ENCODE measurements at regions not wholly inside any gene's neighbourhood (a gene's known extent, or its start where the extent isn't known, plus 50 kb on each side); places are given as distances from the start of the nearest gene placed in this dataset.
"Not testable (repeated sequence)": the region's sequence is repeated elsewhere in the genome, so short reads cannot be mapped to it uniquely, and the experiment has no call there.

DNA sequence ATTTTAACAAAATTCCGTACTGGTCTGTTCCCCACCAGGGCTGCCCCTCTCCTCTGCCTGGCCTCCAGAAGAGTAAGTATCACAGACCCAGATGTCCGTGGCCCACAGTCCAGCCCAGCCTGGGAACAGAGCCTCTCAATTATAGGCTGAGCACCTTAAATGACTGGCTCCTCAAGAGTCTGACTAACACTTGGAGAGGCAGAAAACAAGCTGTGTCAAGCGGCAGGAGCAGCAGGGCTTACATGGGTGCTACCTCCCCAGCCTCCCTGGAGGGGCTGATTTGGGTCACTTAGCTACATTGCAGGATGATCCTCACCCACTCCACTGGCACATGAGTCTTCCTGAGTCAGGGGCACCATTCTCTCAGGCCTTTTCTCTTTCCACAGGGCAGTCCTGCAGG lies 209.7 kb downstream of the COPRS start:
- intact Hi-C loops (cut with DNase I), result no loop called here
- Histone ChIP-seq H3K4me3 (no peak overlapping the region), H3K9me3 (peaks cover 0 to 12% of the 10 kb centered on the region in 2 donors), H3K27me3 (no peaks in the 10 kb centered on the region), H3K27ac (no peak overlapping the region), H3K4me1 (no peaks in the 10 kb centered on the region), H3K36me3 (no peaks in the 10 kb centered on the region)
- TF ChIP-seq, protein P1, sequence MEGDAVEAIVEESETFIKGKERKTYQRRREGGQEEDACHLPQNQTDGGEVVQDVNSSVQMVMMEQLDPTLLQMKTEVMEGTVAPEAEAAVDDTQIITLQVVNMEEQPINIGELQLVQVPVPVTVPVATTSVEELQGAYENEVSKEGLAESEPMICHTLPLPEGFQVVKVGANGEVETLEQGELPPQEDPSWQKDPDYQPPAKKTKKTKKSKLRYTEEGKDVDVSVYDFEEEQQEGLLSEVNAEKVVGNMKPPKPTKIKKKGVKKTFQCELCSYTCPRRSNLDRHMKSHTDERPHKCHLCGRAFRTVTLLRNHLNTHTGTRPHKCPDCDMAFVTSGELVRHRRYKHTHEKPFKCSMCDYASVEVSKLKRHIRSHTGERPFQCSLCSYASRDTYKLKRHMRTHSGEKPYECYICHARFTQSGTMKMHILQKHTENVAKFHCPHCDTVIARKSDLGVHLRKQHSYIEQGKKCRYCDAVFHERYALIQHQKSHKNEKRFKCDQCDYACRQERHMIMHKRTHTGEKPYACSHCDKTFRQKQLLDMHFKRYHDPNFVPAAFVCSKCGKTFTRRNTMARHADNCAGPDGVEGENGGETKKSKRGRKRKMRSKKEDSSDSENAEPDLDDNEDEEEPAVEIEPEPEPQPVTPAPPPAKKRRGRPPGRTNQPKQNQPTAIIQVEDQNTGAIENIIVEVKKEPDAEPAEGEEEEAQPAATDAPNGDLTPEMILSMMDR (IDR thresholded peaks at IDR 0.05), result no peak
- DNase-seq (ENCODE audit: low spot score in 2 of 2), result no peak

DNA sequence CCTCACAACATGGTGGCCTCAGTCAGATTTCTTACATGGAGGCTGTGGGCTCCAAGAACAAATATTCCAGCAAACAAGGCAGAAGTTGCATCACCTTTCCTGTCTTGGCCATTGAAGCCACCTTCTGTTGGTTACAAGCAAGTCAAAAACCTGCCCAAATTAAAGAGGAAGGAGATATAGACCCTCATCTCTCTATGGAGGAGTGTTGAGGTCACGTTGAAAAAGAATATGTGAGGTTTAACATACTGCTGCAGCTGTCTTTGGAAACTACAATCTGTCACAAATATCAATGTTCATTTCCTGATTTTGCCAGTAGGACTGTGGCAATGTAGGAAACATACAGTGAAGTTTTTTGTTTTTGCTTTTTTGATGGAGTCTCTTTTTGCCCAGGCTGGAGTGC lies 211.4 kb downstream of the COPRS start:
- no peak for DNase-seq (ENCODE audit: low spot score in 2 of 2)
- Histone ChIP-seq H3K27me3 (no peaks in the 10 kb centered on the region), H3K27ac (no peak overlapping the region), H3K4me3 (no peak overlapping the region), H3K9me3 (peaks cover 0 to 12% of the 10 kb centered on the region in 2 donors), H3K36me3 (no peaks in the 10 kb centered on the region), H3K4me1 (no peaks in the 10 kb centered on the region)
- TF ChIP-seq, protein P1 (IDR thresholded peaks at IDR 0.05), result no peak
- intact Hi-C loops (cut with DNase I), result no loop called here

DNA sequence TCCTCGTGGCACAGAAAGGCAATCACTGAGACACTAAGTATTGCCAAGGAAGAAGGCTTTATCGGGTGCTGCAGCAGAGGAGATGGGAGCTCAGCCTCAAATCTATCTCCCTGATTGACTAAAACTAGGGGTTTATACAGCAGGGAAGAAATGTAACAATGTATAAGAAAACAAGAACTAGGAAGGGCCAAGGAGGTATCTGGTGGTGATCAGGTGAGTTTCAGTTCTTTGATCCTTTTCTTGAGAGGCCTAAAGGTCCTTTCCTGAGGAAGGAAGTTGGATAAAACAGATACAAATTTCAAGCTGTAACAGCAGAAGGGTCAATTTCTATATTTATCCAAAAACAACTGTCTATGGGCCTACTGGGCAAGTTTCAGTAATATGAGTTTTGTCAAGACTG lies 212.4 kb downstream of the COPRS start:
- intact Hi-C loops (cut with DNase I), result no loop called here
- Histone ChIP-seq H3K27ac (no peak overlapping the region), H3K27me3 (no peaks in the 10 kb centered on the region), H3K4me3 (no peak overlapping the region), H3K36me3 (no peaks in the 10 kb centered on the region), H3K4me1 (no peaks in the 10 kb centered on the region), H3K9me3 (peaks cover 0 to 12% of the 10 kb centered on the region in 2 donors)
- TF ChIP-seq, protein P1 (IDR thresholded peaks at IDR 0.05), result no peak
- DNase-seq (ENCODE audit: low spot score in 2 of 2), result no peak

DNA sequence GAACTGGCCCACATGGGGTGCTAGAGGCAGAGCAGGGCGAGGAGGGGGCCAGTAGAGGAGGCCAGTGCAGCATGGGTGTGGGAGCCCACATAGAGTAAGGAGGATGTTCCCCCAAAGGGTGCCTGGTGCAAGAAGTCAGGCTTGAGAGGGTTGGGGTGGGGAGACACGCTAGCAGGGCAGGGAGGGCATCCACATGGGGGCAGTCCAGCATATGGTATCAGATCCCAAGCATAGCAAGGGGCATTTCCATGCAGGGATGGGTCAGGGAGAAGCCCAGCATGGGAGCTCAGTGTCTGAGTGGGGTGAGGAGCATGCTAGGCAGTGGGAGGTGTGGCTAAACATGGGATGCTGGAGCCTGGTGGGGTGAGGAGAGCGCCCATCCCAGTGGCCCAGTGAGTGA lies 213.7 kb downstream of the COPRS start:
- Histone ChIP-seq H3K27me3 (no peaks in the 10 kb centered on the region), H3K4me3 (no peak overlapping the region), H3K36me3 (no peaks in the 10 kb centered on the region), H3K9me3 (peaks cover 0 to 12% of the 10 kb centered on the region in 2 donors), H3K4me1 (no peaks in the 10 kb centered on the region), H3K27ac (no peak overlapping the region)
- TF ChIP-seq, protein P1 (IDR thresholded peaks at IDR 0.05), result no peak
- intact Hi-C loops (cut with DNase I), result no loop called here
- no peak for DNase-seq (ENCODE audit: low spot score in 2 of 2)

DNA sequence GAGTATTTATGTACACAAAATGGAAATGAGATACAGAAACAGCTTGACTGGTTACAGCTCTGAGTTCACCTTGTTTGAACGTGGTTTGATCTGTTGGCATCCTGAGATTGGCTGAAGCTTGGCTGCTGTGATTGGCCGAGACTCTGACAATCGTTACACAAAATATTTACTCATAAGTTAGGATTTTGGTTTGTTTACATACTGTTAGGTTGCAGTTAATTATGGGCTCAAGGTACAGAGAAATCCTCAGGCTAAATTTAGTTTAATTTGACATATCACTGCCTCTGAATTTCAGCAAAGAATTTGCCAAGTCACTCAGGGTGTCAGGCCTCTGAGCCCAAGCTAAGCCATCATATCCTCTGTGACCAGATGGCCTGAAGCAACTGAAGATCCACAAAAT lies 227.3 kb downstream of the COPRS start:
- H3K36me3 ChIP-seq, result no peaks in the 10 kb centered on the region
- no peak overlapping the region for H3K27ac ChIP-seq
- no peak overlapping the region for H3K4me3 ChIP-seq
- DNase-seq (ENCODE audit: low spot score in 2 of 2), result no peak
- TF ChIP-seq, protein P1 (IDR thresholded peaks at IDR 0.05), result no peak
- H3K4me1 ChIP-seq, result no peaks in the 10 kb centered on the region
- H3K9me3 ChIP-seq, result no peaks in the 10 kb centered on the region
- intact Hi-C loops (cut with DNase I), result no loop called here
- H3K27me3 ChIP-seq, result no peaks in the 10 kb centered on the region

DNA sequence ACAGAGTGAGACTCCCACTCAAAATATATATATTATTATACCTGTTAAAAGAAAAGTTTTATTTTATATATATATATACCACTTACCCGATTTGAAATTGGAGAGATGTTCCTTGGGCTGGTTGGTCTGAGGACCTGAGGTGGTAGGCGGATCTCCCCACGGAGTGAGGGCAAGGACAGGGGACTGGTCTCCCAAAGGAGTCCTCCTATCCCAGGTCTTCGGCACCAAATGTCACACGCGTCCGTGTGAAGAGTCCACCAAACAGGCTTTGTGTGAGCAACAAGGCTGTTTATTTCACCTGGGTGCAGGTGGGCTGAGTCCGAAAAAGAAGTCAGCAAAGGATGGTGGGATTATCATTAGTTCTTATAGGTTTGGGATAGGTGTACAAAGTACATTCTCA lies 228.2 kb downstream of the COPRS start:
- H3K27ac ChIP-seq; H3K36me3 ChIP-seq; H3K9me3 ChIP-seq; H3K27me3 ChIP-seq; DNase-seq (ENCODE audit: low spot score in 2 of 2); H3K4me3 ChIP-seq; H3K4me1 ChIP-seq; intact Hi-C loops (cut with DNase I): not testable (repeated sequence)
